NCI-H187 treated with DMSO at 0.1 percent for 48 hours (cell line): ENCODE measurements at regions not wholly inside any gene's neighbourhood (a gene's known extent, or its start where the extent isn't known, plus 50 kb on each side); places are given as distances from the start of the nearest gene placed in this dataset.

ENCODE experiments used
- DNase-seq: peaks from one replicate; lab custom pipeline; 2025; lab: John Stamatoyannopoulos, UW

- no peak for DNase-seq
Observed at GRCh38 chr12:67370979-67371378, 101.8 kb downstream of the CAND1 start.

GRCh38 chr12:67377021-67377420 is 107.9 kb downstream of the CAND1 start:
- DNase-seq: no peak

- no peak for DNase-seq
Observed at GRCh38 chr12:67377541-67377940, 108.4 kb downstream of the CAND1 start.

GRCh38 chr12:67382241-67382871 is 113.2 kb downstream of the CAND1 start:
- no peak for DNase-seq

- no peak for DNase-seq
Observed at GRCh38 chr12:67386869-67387565, 117.9 kb downstream of the CAND1 start.

- DNase-seq: peak; percentile 66
Observed at GRCh38 chr12:67388331-67389138, 119.4 kb downstream of the CAND1 start.

GRCh38 chr12:67390273-67390672 is 121.1 kb downstream of the CAND1 start:
- DNase-seq: no peak

- no peak for DNase-seq
Observed at GRCh38 chr12:67391034-67391433, 121.9 kb downstream of the CAND1 start.

GRCh38 chr12:67391656-67392055 is 122.5 kb downstream of the CAND1 start:
- no peak for DNase-seq

GRCh38 chr12:67394550-67394949 is 125.4 kb downstream of the CAND1 start:
- DNase-seq: no peak

GRCh38 chr12:67400742-67401141 is 131.6 kb downstream of the CAND1 start:
- no peak for DNase-seq

- DNase-seq: no peak
Observed at GRCh38 chr12:67410246-67410645, 141.1 kb downstream of the CAND1 start.

- DNase-seq: no peak
Observed at GRCh38 chr12:67410667-67411067, 141.5 kb downstream of the CAND1 start.

GRCh38 chr12:67411562-67411961 is 142.4 kb downstream of the CAND1 start:
- no peak for DNase-seq

- no peak for DNase-seq
Observed at GRCh38 chr12:67413577-67413976, 144.4 kb downstream of the CAND1 start.

- DNase-seq: no peak
Observed at GRCh38 chr12:67414011-67414715, 145.0 kb downstream of the CAND1 start.

GRCh38 chr12:67415473-67415872 is 146.3 kb downstream of the CAND1 start:
- DNase-seq: no peak

GRCh38 chr12:67419810-67420209 is 150.7 kb downstream of the CAND1 start:
- DNase-seq: no peak

GRCh38 chr12:67420506-67420905 is 151.3 kb downstream of the CAND1 start:
- DNase-seq: no peak

GRCh38 chr12:67422081-67422480 is 152.9 kb downstream of the CAND1 start:
- DNase-seq: no peak

- DNase-seq: no peak
Observed at GRCh38 chr12:67424784-67425183, 155.6 kb downstream of the CAND1 start.

- DNase-seq: no peak
Observed at GRCh38 chr12:67425394-67425793, 156.2 kb downstream of the CAND1 start.
